ENCODE measurements at regions not wholly inside any gene's neighbourhood (a gene's known extent, or its start where the extent isn't known, plus 50 kb on each side); places are given as distances from the start of the nearest gene placed in this dataset.
A peak's percentile ranks its signal among the peaks of the same experiment; 100 is the strongest.

- ATAC-seq (no peak), DNase-seq (ENCODE audit: extremely low read depth in 1 of 4, low spot score in 3 of 4) (no peak), FAIRE-seq (no peak)
- ChIA-PET POLR2A (no interaction called here), CTCF (ENCODE audit: low intra/inter-chr PET ratio) (no interaction called here)
- H3K9me3 ChIP-seq (replicated peaks; ENCODE audit: control insufficient read depth, insufficient read depth, low read depth, low read length) = no peaks in the 10 kb centered on the region
- no peaks in the 10 kb centered on the region for H3K4me1 ChIP-seq (replicated peaks in 1 of 2; ENCODE audit: control insufficient read depth in 2 of 2, insufficient read depth in 2 of 2, low read length in 2 of 2)
- H2AFZ ChIP-seq (ENCODE audit: low read depth, low read length) = no peak overlapping the region
- no peaks in the 10 kb centered on the region for H3K9me1 ChIP-seq (ENCODE audit: control insufficient read depth, insufficient read depth, low read length)
- H3K79me2 ChIP-seq (ENCODE audit: control insufficient read depth, insufficient read depth, low read length) = no peaks in the 10 kb centered on the region
- intact Hi-C loops (cut with micrococcal nuclease) (no loop called here), in situ Hi-C loops (cut with MboI) (no loop called here)
- H3K4me2 ChIP-seq (ENCODE audit: insufficient read depth, low read length) = no peak overlapping the region
- no peak overlapping the region for H3K4me3 ChIP-seq
- H3K27me3 ChIP-seq (ENCODE audit: control insufficient read depth in 2 of 2, insufficient read depth in 2 of 2, low read length in 2 of 2) = no peaks in the 10 kb centered on the region
- H3K9ac ChIP-seq (ENCODE audit: insufficient read depth in 1 of 2, low read depth in 2 of 2, low read length in 2 of 2) = no peak overlapping the region
- H3K36me3 ChIP-seq (ENCODE audit: control insufficient read depth, insufficient read depth, low read length) = no peaks in the 10 kb centered on the region
- H3K27ac ChIP-seq (ENCODE audit: extremely low read depth, low read depth, low read length) = no peak overlapping the region
- H4K20me1 ChIP-seq (replicated peaks; ENCODE audit: control insufficient read depth, insufficient read depth, low read length) = no peaks in the 10 kb centered on the region
- BruUV-seq (replicated peaks) = no TSS peak
- peak; percentile 38; the same call in 1 of the 2 replicates for TF ChIP-seq MAFK (IDR thresholded peaks at IDR 0.05; ENCODE audit: low read length)
- TF ChIP-seq ZNF165 (CRISPR knock-in tag; IDR thresholded peaks at IDR 0.05; ENCODE audit: borderline replicate concordance) = no peak
- no peak for TF ChIP-seq HDAC2 (IDR thresholded peaks at IDR 0.05)
- no peak for TF ChIP-seq HMG20B (CRISPR knock-in tag; IDR thresholded peaks at IDR 0.05)
- no peak for TF ChIP-seq ZNF830 (CRISPR knock-in tag; IDR thresholded peaks at IDR 0.05)
- TF ChIP-seq NKRF (IDR thresholded peaks at IDR 0.05; ENCODE audit: borderline replicate concordance) = no peak
- TF ChIP-seq NFYB (IDR thresholded peaks at IDR 0.05; ENCODE audit: extremely low read depth, insufficient read length) = no peak
- TF ChIP-seq BCL6 (CRISPR knock-in tag; IDR thresholded peaks at IDR 0.05) = no peak
- no peak for TF ChIP-seq PREB (CRISPR knock-in tag; IDR thresholded peaks at IDR 0.05)
- no peak for TF ChIP-seq CBX5 (IDR thresholded peaks at IDR 0.05; ENCODE audit: borderline replicate concordance, low read depth)
- TF ChIP-seq ZNF609 (CRISPR knock-in tag; IDR thresholded peaks at IDR 0.05; ENCODE audit: borderline replicate concordance) = no peak
- TF ChIP-seq USF1 (CRISPR knock-in tag; IDR thresholded peaks at IDR 0.05) = no peak
- no peak for TF ChIP-seq CBX8 (IDR thresholded peaks at IDR 0.05; ENCODE audit: borderline replicate concordance, extremely low read depth, low read depth, low read length, poor library complexity, severe bottlenecking)
- no peak for TF ChIP-seq ADNP (tag; IDR thresholded peaks at IDR 0.05)
- TF ChIP-seq ZFPM2 (CRISPR knock-in tag; IDR thresholded peaks at IDR 0.05) = no peak
- TF ChIP-seq CBX3 (IDR thresholded peaks at IDR 0.05; ENCODE audit: borderline replicate concordance in 1 of 2, low read length in 2 of 2) = no peak
- TF ChIP-seq C11orf30 (IDR thresholded peaks at IDR 0.05; ENCODE audit: low read depth) = peak; percentile 55
Observed at GRCh38 chr4:121593760-121594159, 103.0 kb downstream of the ANXA5 start.

Data from K562 (cell line).